ENCODE measurements at regions not wholly inside any gene's neighbourhood (a gene's known extent, or its start where the extent isn't known, plus 50 kb on each side); places are given as distances from the start of the nearest gene placed in this dataset.
A peak's percentile ranks its signal among the peaks of the same experiment; 100 is the strongest.

- no peak for DNase-seq
Measured at GRCh38 chr20:22465622-22466446, 118.5 kb downstream of the FOXA2 start.

GRCh38 chr20:22464312-22465003 lies 119.9 kb downstream of the FOXA2 start:
- DNase-seq: no peak

GRCh38 chr20:22462975-22463914 lies 121.1 kb downstream of the FOXA2 start:
- DNase-seq: peak; percentile 80

GRCh38 chr20:22460803-22461202 lies 123.6 kb downstream of the FOXA2 start:
- DNase-seq: no peak

- no peak for DNase-seq
Measured at GRCh38 chr20:22460231-22460630, 124.1 kb downstream of the FOXA2 start.

GRCh38 chr20:22459754-22460153 lies 124.6 kb downstream of the FOXA2 start:
- no peak for DNase-seq

GRCh38 chr20:22456109-22456508 lies 128.3 kb downstream of the FOXA2 start:
- DNase-seq: no peak

GRCh38 chr20:22455259-22455658 lies 129.1 kb downstream of the FOXA2 start:
- DNase-seq: no peak

GRCh38 chr20:22453244-22454080 lies 130.9 kb downstream of the FOXA2 start:
- DNase-seq: peak; percentile 16

GRCh38 chr20:22452442-22453011 lies 131.8 kb downstream of the FOXA2 start:
- DNase-seq: no peak

GRCh38 chr20:22450537-22450936 lies 133.8 kb downstream of the FOXA2 start:
- DNase-seq: no peak

GRCh38 chr20:22449188-22449973 lies 135.0 kb downstream of the FOXA2 start:
- DNase-seq: peak; percentile 79

- DNase-seq: no peak
Measured at GRCh38 chr20:22447447-22447778, 137.0 kb downstream of the FOXA2 start.

GRCh38 chr20:22446613-22447446 lies 137.5 kb downstream of the FOXA2 start:
- no peak for DNase-seq

- no peak for DNase-seq
Measured at GRCh38 chr20:22442318-22442717, 142.1 kb downstream of the FOXA2 start.

GRCh38 chr20:22438926-22439325 lies 145.4 kb downstream of the FOXA2 start:
- DNase-seq: peak; percentile 10

- DNase-seq: no peak
Measured at GRCh38 chr20:22438346-22438745, 146.0 kb downstream of the FOXA2 start.

GRCh38 chr20:22437354-22437753 lies 147.0 kb downstream of the FOXA2 start:
- no peak for DNase-seq

- DNase-seq: no peak
Measured at GRCh38 chr20:22431419-22431818, 153.0 kb downstream of the FOXA2 start.

- no peak for DNase-seq
Measured at GRCh38 chr20:22430746-22431168, 153.6 kb downstream of the FOXA2 start.

Data from NCI-H1092 (cell line).